CD8-positive, alpha-beta memory T cell (primary cell): ENCODE measurements at regions not wholly inside any gene's neighbourhood (a gene's known extent, or its start where the extent isn't known, plus 50 kb on each side); places are given as distances from the start of the nearest gene placed in this dataset.

Experiments used
- CTCF ChIA-PET: fragments of 350-600 bp; sonication (Branson Sonifier 250); formaldehyde crosslinking; loops from one replicate; lab custom pipeline; 2021; ENCODE audit warnings: antibody characterized with exemption; lab: Charles Lee
- POLR2A ChIA-PET: fragments of 350-600 bp; sonication (Branson Sonifier 250); formaldehyde crosslinking; loops from one replicate; lab custom pipeline; 2021; ENCODE audit warnings: antibody characterized with exemption; lab: Charles Lee
- DNase-seq, 5 donors: peaks; one replicate each; pipeline versions ENCODE4 v3.0.0 to v3.0.0-alpha.2; 2020 to 2022; ENCODE audit warnings: mixed read lengths in 1 of 5
- H3K27ac ChIP-seq: one replicate; pipeline ENCODE4 v1.7.0; 2013; ENCODE audit warnings: low read depth, mild to moderate bottlenecking, low read length, moderate library complexity
- H3K27me3 ChIP-seq: 2 replicates; pipeline ENCODE4 v1.7.0; 2013; ENCODE audit warnings: low read length, mild to moderate bottlenecking; ENCODE audit not compliant: insufficient read depth, poor library complexity, severe bottlenecking
- H3K36me3 ChIP-seq: 2 replicates; pipeline ENCODE4 v1.7.0; 2013; ENCODE audit warnings: mild to moderate bottlenecking, low read length, moderate library complexity; ENCODE audit not compliant: insufficient read depth
- H3K4me1 ChIP-seq: 2 replicates; pipeline ENCODE4 v1.7.0; 2013; ENCODE audit warnings: mild to moderate bottlenecking, low read length, moderate library complexity; ENCODE audit not compliant: insufficient read depth
- H3K4me3 ChIP-seq: 2 replicates; pipeline ENCODE4 v1.7.0; 2013; ENCODE audit warnings: mild to moderate bottlenecking, low read length
- H3K9me3 ChIP-seq: 2 replicates; pipeline ENCODE4 v1.7.0; 2013; ENCODE audit warnings: mild to moderate bottlenecking, low read length
- H3K27ac Mint-ChIP-seq, 8 donors: one replicate each; pipeline ENCODE4 v1.8.0; 2020 to 2021; ENCODE audit warnings: mixed read lengths in 8 of 8, mild to moderate bottlenecking in 6 of 8, inconsistent platforms in 3 of 8, moderate library complexity in 3 of 8
- H3K27me3 Mint-ChIP-seq, 2 donors: one replicate each; pipeline ENCODE4 v1.8.0; 2020 to 2021; ENCODE audit warnings: mixed read lengths in 2 of 2, mild to moderate bottlenecking in 1 of 2, moderate library complexity in 1 of 2
- H3K36me3 Mint-ChIP-seq, 3 donors: one replicate each; pipeline ENCODE4 v1.8.0; 2020 to 2021; ENCODE audit warnings: mixed read lengths in 3 of 3, inconsistent platforms in 1 of 3, mild to moderate bottlenecking in 1 of 3
- H3K4me1 Mint-ChIP-seq, 3 donors: one replicate each; pipeline ENCODE4 v1.8.0; 2020 to 2021; ENCODE audit warnings: mixed read lengths in 3 of 3, inconsistent platforms in 1 of 3, mild to moderate bottlenecking in 1 of 3
- H3K4me3 Mint-ChIP-seq, 7 donors: one replicate each; pipeline ENCODE4 v1.8.0; 2020 to 2021; ENCODE audit warnings: mixed read lengths in 7 of 7, mild to moderate bottlenecking in 6 of 7, moderate library complexity in 4 of 7, inconsistent platforms in 2 of 7
- H3K9me3 Mint-ChIP-seq, 5 donors: one replicate each; pipeline ENCODE4 v1.8.0; 2020 to 2022; ENCODE audit warnings: mixed read lengths in 5 of 5, mild to moderate bottlenecking in 3 of 5, moderate library complexity in 2 of 5, inconsistent platforms in 1 of 5

DNA sequence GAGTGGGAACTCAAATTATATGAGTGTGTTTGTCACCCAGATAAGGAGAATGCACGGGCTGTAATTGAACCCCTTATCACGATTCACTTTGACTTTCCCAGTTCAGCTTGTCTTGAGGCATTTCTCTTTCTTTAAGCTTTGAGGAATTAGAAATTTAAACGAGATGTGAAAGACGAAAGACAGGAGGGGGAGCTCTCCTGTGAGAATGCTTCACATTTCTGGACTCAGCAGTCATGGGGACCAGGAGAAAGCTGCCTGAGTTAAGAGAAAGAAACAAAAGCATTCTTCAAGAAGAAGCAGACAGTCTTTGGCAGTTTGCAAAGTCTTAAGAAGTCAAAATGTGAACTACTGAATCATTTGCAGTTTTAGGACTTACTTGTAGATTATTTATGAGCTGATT is 205.6 kb downstream of the NECTIN3 start:
- no peaks in the 10 kb centered on the region for H3K27me3 ChIP-seq
- H3K4me1 ChIP-seq = no peaks in the 10 kb centered on the region
- Mint-ChIP-seq H3K36me3 (no peaks in the 10 kb centered on the region), H3K4me1 (peaks cover 2 to 21% (median 18%) of the 10 kb centered on the region in 3 donors), H3K4me3 (peak overlapping the region in 1 of 7 donors; percentile 9), H3K27me3 (peaks cover 0 to 4% of the 10 kb centered on the region in 2 donors), H3K9me3 (no peaks in the 10 kb centered on the region), H3K27ac (peak overlapping the region in 1 of 8 donors; percentile 4)
- H3K4me3 ChIP-seq = no peak overlapping the region
- no peak overlapping the region for H3K27ac ChIP-seq
- POLR2A ChIA-PET = no interaction called here
- no peaks in the 10 kb centered on the region for H3K9me3 ChIP-seq
- no peaks in the 10 kb centered on the region for H3K36me3 ChIP-seq
- no peak for DNase-seq
- CTCF ChIA-PET = no interaction called here

DNA sequence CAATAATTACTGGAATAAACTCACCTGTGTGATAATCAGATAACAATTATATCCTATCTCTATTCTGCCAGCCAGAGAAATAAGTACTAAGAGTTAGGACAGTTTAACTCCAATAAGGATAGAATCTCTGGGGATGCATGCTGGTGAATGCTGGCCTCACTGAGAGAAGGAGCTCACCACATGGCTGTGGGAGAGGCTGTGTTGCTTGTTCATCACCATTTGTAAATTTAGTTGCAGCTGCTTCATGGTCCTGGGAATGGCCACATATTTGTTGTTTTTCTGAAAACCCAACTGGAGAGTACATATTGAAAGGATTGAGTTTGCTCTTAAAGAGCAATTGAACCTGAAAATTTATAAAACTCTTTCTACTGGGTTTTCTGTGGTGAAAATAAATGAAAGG is 207.3 kb downstream of the NECTIN3 start:
- ChIA-PET POLR2A (no interaction called here), CTCF (interaction anchor here (1.3 kb wide), 1 partner anchor 337 kb away, joined by 3 read pairs; no protein-coding TSS in a partner anchor)
- H3K4me3 Mint-ChIP-seq = no peak overlapping the region
- no peak overlapping the region for H3K27ac ChIP-seq
- H3K4me3 ChIP-seq = no peak overlapping the region
- no peak for DNase-seq
- H3K4me1 Mint-ChIP-seq = peaks cover 3 to 22% (median 19%) of the 10 kb centered on the region in 3 donors
- H3K27ac Mint-ChIP-seq = no peak overlapping the region
- H3K36me3 Mint-ChIP-seq = no peaks in the 10 kb centered on the region
- H3K36me3 ChIP-seq = no peaks in the 10 kb centered on the region
- H3K4me1 ChIP-seq = no peaks in the 10 kb centered on the region
- H3K9me3 ChIP-seq = no peaks in the 10 kb centered on the region
- no peaks in the 10 kb centered on the region for H3K27me3 ChIP-seq
- peaks cover 0 to 4% of the 10 kb centered on the region in 2 donors for H3K27me3 Mint-ChIP-seq
- H3K9me3 Mint-ChIP-seq = no peaks in the 10 kb centered on the region

DNA sequence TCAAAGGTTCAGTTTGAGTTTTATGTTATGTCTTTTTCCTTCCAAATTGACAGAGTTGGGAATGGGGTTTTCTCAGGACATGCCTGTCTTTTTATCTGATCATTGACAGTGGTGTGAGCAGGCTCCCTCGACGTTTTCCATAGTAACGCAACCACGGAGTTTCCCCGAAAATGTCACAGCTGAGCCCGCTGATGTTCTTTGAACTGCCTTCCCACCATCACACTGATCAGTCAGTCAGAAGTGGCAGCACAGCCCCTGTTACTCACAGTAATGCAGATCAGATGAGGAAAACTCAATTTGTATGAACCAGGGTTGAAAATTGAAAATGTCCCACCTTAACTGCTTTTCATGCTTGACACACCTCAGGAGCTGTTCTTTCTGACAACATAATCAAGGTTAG is 210.4 kb downstream of the NECTIN3 start:
- POLR2A ChIA-PET = no interaction called here
- DNase-seq = no peak
- no peak overlapping the region for H3K27ac Mint-ChIP-seq
- peaks cover 14 to 32% (median 29%) of the 10 kb centered on the region in 3 donors for H3K4me1 Mint-ChIP-seq
- H3K36me3 Mint-ChIP-seq = no peaks in the 10 kb centered on the region
- Histone ChIP-seq H3K4me3 (no peak overlapping the region), H3K4me1 (no peaks in the 10 kb centered on the region), H3K36me3 (no peaks in the 10 kb centered on the region), H3K27me3 (no peaks in the 10 kb centered on the region), H3K27ac (no peak overlapping the region), H3K9me3 (no peaks in the 10 kb centered on the region)
- H3K4me3 Mint-ChIP-seq = no peak overlapping the region
- CTCF ChIA-PET = interaction anchor here (1.0 kb wide), 1 partner anchor 9 kb away, joined by 3 read pairs; no protein-coding TSS in a partner anchor
- H3K27me3 Mint-ChIP-seq = no peaks in the 10 kb centered on the region
- H3K9me3 Mint-ChIP-seq = no peaks in the 10 kb centered on the region

DNA sequence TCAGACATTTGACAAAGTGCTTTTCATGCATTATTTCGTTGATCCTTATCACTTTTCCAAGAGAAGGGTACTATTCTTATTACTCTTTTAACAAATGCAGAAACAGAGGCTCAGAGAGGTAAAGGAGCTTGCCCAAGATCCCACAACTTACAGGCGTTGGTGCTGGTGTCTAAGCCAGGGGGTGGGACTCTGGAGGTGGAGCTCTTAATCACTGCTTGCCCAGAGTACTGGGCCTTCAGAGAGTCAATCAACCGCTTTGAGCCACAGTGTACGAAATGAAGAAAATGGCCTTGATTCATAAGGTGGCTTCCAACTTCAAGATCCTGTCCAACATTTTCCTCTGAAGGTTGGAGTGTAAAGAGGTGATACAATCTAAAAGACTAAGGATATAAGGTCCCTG is 211.5 kb downstream of the NECTIN3 start:
- Histone ChIP-seq H3K27me3 (no peaks in the 10 kb centered on the region), H3K4me3 (no peak overlapping the region), H3K4me1 (no peaks in the 10 kb centered on the region), H3K9me3 (no peaks in the 10 kb centered on the region), H3K27ac (no peak overlapping the region), H3K36me3 (no peaks in the 10 kb centered on the region)
- CTCF ChIA-PET = no interaction called here
- Mint-ChIP-seq H3K27me3 (no peaks in the 10 kb centered on the region), H3K9me3 (no peaks in the 10 kb centered on the region), H3K36me3 (no peaks in the 10 kb centered on the region), H3K4me3 (no peak overlapping the region), H3K4me1 (peaks cover 14 to 21% (median 18%) of the 10 kb centered on the region in 3 donors), H3K27ac (no peak overlapping the region)
- POLR2A ChIA-PET = no interaction called here
- no peak for DNase-seq

DNA sequence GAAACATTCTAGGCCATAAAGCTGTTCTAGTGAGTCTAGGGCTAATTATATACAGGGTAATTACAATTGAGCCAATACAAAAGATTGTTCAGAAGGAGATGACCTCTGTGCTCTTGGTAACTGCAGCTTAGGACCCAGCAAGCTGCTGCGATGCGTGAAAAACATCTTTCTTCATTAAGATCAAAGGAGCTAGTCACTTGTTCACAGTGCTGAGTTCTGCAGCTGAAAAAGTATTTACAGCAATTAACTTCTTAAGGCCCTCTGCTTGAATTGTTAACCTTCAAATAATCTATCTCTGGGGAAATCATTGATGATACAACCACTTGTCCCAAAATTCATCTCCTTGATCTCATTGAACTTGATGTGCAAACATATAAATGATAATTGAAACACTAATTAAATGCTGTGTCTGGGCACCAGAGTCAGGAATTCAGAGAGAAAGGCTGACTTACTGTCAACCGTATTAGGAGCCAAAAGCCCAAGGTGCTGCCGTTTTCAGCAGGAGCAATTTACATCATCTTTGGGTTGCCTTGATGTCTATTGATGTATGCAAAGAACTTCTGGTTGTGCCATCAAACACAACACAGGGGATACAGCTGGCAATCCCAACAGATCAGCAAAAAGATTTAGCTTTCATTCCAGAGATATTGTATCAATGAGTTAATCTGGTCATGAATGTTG is 213.0 kb downstream of the NECTIN3 start:
- Histone ChIP-seq H3K4me3 (no peak overlapping the region), H3K4me1 (no peaks in the 10 kb centered on the region), H3K27ac (no peak overlapping the region), H3K9me3 (no peaks in the 10 kb centered on the region), H3K36me3 (no peaks in the 10 kb centered on the region), H3K27me3 (no peaks in the 10 kb centered on the region)
- POLR2A ChIA-PET = no interaction called here
- Mint-ChIP-seq H3K27ac (no peak overlapping the region), H3K36me3 (no peaks in the 10 kb centered on the region), H3K27me3 (no peaks in the 10 kb centered on the region), H3K9me3 (no peaks in the 10 kb centered on the region), H3K4me1 (peaks cover 14 to 20% (median 17%) of the 10 kb centered on the region in 3 donors), H3K4me3 (no peak overlapping the region)
- DNase-seq = no peak
- CTCF ChIA-PET = no interaction called here

DNA sequence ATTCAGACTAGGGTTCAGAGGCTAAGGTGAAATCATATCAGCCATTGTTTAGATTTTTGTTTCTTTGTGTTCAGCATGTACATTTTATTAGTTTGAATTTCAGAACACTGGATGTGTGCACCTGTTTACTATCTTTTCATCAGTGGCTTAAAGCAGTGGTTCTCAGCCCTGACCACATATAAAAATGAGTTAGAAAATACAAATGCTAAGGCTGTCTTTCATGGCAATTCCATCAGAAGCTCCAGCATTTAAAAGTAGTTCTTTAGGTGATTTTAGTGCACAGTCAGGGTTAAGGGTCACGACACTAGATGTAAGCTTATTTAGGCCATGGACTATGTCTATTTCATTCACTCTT is 213.5 kb downstream of the NECTIN3 start:
- H3K36me3 Mint-ChIP-seq = no peaks in the 10 kb centered on the region
- H3K4me3 ChIP-seq = no peak overlapping the region
- no peaks in the 10 kb centered on the region for H3K9me3 Mint-ChIP-seq
- peaks cover 14 to 20% (median 17%) of the 10 kb centered on the region in 3 donors for H3K4me1 Mint-ChIP-seq
- no peak for DNase-seq
- H3K27ac Mint-ChIP-seq = no peak overlapping the region
- H3K27me3 Mint-ChIP-seq = no peaks in the 10 kb centered on the region
- H3K27ac ChIP-seq = no peak overlapping the region
- POLR2A ChIA-PET = no interaction called here
- no peaks in the 10 kb centered on the region for H3K4me1 ChIP-seq
- no peak overlapping the region for H3K4me3 Mint-ChIP-seq
- CTCF ChIA-PET = no interaction called here
- no peaks in the 10 kb centered on the region for H3K36me3 ChIP-seq
- no peaks in the 10 kb centered on the region for H3K9me3 ChIP-seq
- H3K27me3 ChIP-seq = no peaks in the 10 kb centered on the region

DNA sequence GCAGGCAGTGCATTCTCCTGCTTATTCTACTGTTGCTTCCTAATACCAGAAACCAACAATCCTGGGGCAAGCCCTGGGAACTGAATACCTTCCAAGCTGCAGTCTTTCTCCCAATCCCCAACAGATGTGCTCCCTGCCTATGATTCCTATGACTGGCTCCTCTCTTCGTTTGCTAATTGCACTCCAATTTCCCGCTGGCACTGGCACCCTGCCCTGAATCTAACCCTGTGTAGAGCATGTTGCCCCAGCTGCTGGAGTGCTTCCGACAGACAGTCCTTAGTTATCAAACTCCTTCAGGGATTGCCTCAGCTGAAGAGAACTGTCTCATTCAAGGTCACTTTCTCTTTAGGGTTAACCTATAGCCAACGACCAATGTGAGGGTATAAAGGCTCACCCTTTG is 214.1 kb downstream of the NECTIN3 start:
- H3K27me3 ChIP-seq = no peaks in the 10 kb centered on the region
- no peaks in the 10 kb centered on the region for H3K4me1 ChIP-seq
- H3K36me3 ChIP-seq = no peaks in the 10 kb centered on the region
- no peaks in the 10 kb centered on the region for H3K36me3 Mint-ChIP-seq
- no peaks in the 10 kb centered on the region for H3K9me3 Mint-ChIP-seq
- no peaks in the 10 kb centered on the region for H3K27me3 Mint-ChIP-seq
- no peak for DNase-seq
- H3K9me3 ChIP-seq = no peaks in the 10 kb centered on the region
- H3K4me1 Mint-ChIP-seq = peaks cover 14 to 20% (median 17%) of the 10 kb centered on the region in 3 donors
- CTCF ChIA-PET = no interaction called here
- POLR2A ChIA-PET = no interaction called here
- H3K4me3 Mint-ChIP-seq = no peak overlapping the region
- no peak overlapping the region for H3K27ac Mint-ChIP-seq
- H3K27ac ChIP-seq = no peak overlapping the region
- H3K4me3 ChIP-seq = no peak overlapping the region

DNA sequence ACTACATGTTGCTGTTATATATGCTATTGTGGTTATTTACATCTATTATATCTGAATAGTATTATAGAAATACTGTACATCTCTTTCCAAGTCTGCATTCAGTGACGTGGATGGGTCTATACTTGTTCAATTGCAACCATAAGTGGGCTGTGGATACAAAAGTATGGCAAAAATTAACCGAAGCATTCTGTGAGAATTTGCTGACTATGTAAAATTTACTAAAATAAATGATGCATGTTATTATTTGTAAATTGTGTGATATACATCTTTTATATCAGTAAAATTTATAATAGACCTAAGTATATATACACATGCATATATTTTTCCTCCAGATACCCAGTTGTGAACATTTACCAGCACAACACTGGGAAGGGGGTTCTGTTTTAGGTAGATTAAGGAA is 215.1 kb downstream of the NECTIN3 start:
- Histone ChIP-seq H3K9me3 (no peaks in the 10 kb centered on the region), H3K27me3 (no peaks in the 10 kb centered on the region), H3K36me3 (no peaks in the 10 kb centered on the region), H3K4me3 (no peak overlapping the region), H3K27ac (no peak overlapping the region), H3K4me1 (no peaks in the 10 kb centered on the region)
- Mint-ChIP-seq H3K27ac (no peak overlapping the region), H3K36me3 (no peaks in the 10 kb centered on the region), H3K9me3 (no peaks in the 10 kb centered on the region), H3K4me3 (no peak overlapping the region), H3K27me3 (no peaks in the 10 kb centered on the region), H3K4me1 (peaks cover 11 to 20% (median 17%) of the 10 kb centered on the region in 3 donors)
- no peak for DNase-seq
- CTCF ChIA-PET = no interaction called here
- POLR2A ChIA-PET = no interaction called here
